Brain microvascular endothelial cell (primary cell): ENCODE measurements at regions not wholly inside any gene's neighbourhood (a gene's known extent, or its start where the extent isn't known, plus 50 kb on each side); places are given as distances from the start of the nearest gene placed in this dataset.

Source experiments
- DNase-seq: peaks from one replicate; pipeline ENCODE4 v3.0.0-alpha.2; 2020
- H3K27ac ChIP-seq: fragments of 250-450 bp; sonication (Bioruptor Pico); 2 replicates; pipeline ENCODE4 v1.5.1; 2020; ENCODE audit warnings: mild to moderate bottlenecking, moderate library complexity
- H3K27me3 ChIP-seq: fragments of 250-450 bp; sonication (Bioruptor Pico); replicated peaks from 2 replicates; pipeline ENCODE4 v1.5.1; 2020; ENCODE audit warnings: mild to moderate bottlenecking
- H3K36me3 ChIP-seq: fragments of 250-450 bp; sonication (Bioruptor Pico); replicated peaks from 2 replicates; pipeline ENCODE4 v1.5.1; 2020; ENCODE audit warnings: mild to moderate bottlenecking
- H3K4me3 ChIP-seq: 2 replicates; pipeline ENCODE4 v1.5.1; 2011; ENCODE audit warnings: low read depth, mild to moderate bottlenecking, control low read depth, low read length, moderate library complexity
- in situ Hi-C: cut with HindIII; loops from 2 replicates; pipeline ENCODE4 v1.10.0; 2017; ENCODE audit warnings: low sequenced_read_pairs, low pct_ligation_motif_present
- TF ChIP-seq, protein P1 (sequence below): IDR thresholded peaks from 2 replicates; pipeline ENCODE4 v1.5.1; 2011; ENCODE audit warnings: low read depth, mild to moderate bottlenecking, moderate library complexity, low read length, control low read depth, inconsistent platforms; ENCODE audit errors: missing control alignments

GRCh38 chr11:41980741-41981140 is 521.3 kb upstream of the LRRC4C start:
- Histone ChIP-seq H3K27ac (no peak overlapping the region), H3K36me3 (no peaks in the 10 kb centered on the region), H3K4me3 (no peak overlapping the region), H3K27me3 (no peaks in the 10 kb centered on the region)
- DNase-seq: no peak
- in situ Hi-C loops: no loop called here
- TF ChIP-seq, protein P1, sequence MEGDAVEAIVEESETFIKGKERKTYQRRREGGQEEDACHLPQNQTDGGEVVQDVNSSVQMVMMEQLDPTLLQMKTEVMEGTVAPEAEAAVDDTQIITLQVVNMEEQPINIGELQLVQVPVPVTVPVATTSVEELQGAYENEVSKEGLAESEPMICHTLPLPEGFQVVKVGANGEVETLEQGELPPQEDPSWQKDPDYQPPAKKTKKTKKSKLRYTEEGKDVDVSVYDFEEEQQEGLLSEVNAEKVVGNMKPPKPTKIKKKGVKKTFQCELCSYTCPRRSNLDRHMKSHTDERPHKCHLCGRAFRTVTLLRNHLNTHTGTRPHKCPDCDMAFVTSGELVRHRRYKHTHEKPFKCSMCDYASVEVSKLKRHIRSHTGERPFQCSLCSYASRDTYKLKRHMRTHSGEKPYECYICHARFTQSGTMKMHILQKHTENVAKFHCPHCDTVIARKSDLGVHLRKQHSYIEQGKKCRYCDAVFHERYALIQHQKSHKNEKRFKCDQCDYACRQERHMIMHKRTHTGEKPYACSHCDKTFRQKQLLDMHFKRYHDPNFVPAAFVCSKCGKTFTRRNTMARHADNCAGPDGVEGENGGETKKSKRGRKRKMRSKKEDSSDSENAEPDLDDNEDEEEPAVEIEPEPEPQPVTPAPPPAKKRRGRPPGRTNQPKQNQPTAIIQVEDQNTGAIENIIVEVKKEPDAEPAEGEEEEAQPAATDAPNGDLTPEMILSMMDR: no peak

DNA sequence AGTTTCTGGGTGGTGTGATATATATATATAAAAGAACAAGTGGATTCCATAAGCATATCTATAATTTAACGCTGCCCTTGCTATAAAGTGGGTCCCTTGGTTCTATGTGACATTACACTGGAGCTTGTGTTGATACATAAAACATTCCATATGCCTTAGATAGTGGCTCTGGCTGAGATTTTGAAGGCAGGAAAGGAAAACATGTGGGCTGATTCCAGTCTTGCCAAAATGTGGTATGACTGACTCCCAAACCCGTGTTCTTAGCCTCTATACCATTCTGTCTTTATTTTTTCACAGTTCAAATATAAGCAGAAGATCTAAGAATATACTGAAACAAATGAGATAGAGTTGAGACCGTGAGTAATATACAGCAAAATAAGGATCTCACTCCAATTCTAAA is 522.8 kb upstream of the LRRC4C start:
- in situ Hi-C loops: no loop called here
- Histone ChIP-seq H3K27ac (no peak overlapping the region), H3K36me3 (no peaks in the 10 kb centered on the region), H3K4me3 (no peak overlapping the region), H3K27me3 (no peaks in the 10 kb centered on the region)
- TF ChIP-seq, protein P1: no peak
- DNase-seq: no peak

- no peak for DNase-seq
- Histone ChIP-seq H3K27ac (no peak overlapping the region), H3K4me3 (no peak overlapping the region), H3K36me3 (no peaks in the 10 kb centered on the region), H3K27me3 (no peaks in the 10 kb centered on the region)
- in situ Hi-C loops: no loop called here
- TF ChIP-seq, protein P1: no peak
Observed at GRCh38 chr11:41982975-41983374, 523.5 kb upstream of the LRRC4C start.

DNA sequence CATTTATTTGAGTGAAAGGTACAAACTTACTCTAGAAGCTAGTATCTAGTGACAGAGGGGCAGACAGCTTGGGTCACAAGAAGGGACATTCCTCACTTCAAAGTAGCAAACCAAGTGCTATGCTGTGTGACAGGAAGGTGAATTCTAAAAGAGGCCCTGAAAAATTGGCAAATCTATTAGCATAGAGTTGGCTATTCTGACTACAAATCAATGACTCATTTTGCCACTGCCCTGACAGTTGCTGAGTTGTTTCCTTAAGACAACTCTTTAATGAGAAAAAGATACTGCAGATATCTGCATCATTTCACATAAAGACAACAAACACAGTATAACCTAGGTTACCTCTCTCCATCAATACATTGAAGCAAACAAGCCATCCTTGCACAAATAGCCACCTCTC is 524.0 kb upstream of the LRRC4C start:
- H3K27ac ChIP-seq: no peak overlapping the region
- no peaks in the 10 kb centered on the region for H3K27me3 ChIP-seq
- TF ChIP-seq, protein P1: no peak
- in situ Hi-C loops: no loop called here
- no peak for DNase-seq
- H3K4me3 ChIP-seq: no peak overlapping the region
- H3K36me3 ChIP-seq: no peaks in the 10 kb centered on the region

- no peak overlapping the region for H3K27ac ChIP-seq
- H3K36me3 ChIP-seq: no peaks in the 10 kb centered on the region
- H3K27me3 ChIP-seq: no peaks in the 10 kb centered on the region
- H3K4me3 ChIP-seq: no peak overlapping the region
- TF ChIP-seq, protein P1: no peak
- DNase-seq: no peak
- in situ Hi-C loops: no loop called here
Observed at GRCh38 chr11:41984023-41984422, 524.6 kb upstream of the LRRC4C start.

DNA sequence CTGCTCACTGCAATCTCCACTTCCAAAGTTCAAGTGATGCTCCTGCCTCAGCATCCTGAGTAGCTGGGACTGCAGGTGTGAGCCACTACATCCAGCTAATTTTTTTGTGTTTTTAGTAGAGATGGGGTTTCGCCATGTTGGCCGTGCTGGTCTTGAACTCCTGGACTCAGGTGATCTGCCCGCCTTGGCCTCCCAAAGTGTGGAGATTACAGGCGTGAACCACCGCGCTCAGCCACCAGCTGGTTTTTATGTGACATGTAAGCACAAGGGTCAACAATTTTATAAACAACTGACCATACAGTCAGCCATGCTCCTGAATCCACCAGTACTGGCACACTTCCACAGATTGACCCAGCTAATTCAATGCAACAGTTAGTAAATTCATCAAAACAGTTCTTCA is 526.3 kb upstream of the LRRC4C start:
- Histone ChIP-seq H3K4me3 (no peak overlapping the region), H3K36me3 (no peaks in the 10 kb centered on the region), H3K27me3 (no peaks in the 10 kb centered on the region), H3K27ac (no peak overlapping the region)
- TF ChIP-seq, protein P1: no peak
- no peak for DNase-seq
- in situ Hi-C loops: no loop called here
